ENCODE measurements at regions not wholly inside any gene's neighbourhood (a gene's known extent, or its start where the extent isn't known, plus 50 kb on each side); places are given as distances from the start of the nearest gene placed in this dataset.

DNA sequence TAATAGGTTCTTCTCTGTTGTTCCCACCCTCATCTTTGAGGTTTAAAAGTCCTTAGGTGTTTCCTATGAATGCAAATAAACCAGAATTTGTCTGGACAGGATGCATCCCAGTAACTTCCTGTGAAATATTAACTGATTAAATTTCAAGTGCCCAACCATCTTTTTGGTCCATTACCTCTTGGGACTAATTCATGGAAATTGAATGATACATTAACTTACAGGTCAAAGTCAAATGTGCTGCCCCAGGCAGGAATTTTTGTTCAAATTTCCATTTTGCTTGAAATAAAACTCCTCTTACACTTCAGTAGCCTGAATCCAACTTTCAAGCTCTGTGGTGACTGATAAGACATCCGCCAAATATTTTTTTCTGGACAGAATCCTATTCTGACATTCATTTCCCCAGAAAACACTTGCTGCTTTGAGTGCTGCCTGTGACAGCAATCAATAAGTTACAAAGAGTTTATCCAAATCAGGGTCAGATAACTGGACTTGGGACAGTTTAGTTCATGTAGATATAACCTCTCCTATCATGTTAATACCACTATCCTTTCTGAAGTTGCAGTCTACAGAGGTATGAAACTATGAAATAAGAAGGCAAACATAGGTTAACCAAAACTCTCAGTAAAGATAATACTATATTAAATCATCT, 383.5 kb downstream of the POM121L12 start:
- Mint-ChIP-seq H3K9me3 (peaks cover 3% of the 10 kb centered on the region), H3K27ac (no peak overlapping the region), H3K4me1 (no peaks in the 10 kb centered on the region), H3K4me3 (no peak overlapping the region), H3K36me3 (ENCODE audit: low read depth) (no peaks in the 10 kb centered on the region), H3K27me3 (ENCODE audit: insufficient read depth) (no peaks in the 10 kb centered on the region)
- TF ChIP-seq, protein P1, sequence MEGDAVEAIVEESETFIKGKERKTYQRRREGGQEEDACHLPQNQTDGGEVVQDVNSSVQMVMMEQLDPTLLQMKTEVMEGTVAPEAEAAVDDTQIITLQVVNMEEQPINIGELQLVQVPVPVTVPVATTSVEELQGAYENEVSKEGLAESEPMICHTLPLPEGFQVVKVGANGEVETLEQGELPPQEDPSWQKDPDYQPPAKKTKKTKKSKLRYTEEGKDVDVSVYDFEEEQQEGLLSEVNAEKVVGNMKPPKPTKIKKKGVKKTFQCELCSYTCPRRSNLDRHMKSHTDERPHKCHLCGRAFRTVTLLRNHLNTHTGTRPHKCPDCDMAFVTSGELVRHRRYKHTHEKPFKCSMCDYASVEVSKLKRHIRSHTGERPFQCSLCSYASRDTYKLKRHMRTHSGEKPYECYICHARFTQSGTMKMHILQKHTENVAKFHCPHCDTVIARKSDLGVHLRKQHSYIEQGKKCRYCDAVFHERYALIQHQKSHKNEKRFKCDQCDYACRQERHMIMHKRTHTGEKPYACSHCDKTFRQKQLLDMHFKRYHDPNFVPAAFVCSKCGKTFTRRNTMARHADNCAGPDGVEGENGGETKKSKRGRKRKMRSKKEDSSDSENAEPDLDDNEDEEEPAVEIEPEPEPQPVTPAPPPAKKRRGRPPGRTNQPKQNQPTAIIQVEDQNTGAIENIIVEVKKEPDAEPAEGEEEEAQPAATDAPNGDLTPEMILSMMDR (conservative IDR thresholded peaks at IDR 0.05) = no peak
- Histone ChIP-seq H3K4me1 (ENCODE audit: control insufficient read depth, insufficient read depth, low read length) (no peaks in the 10 kb centered on the region), H3K36me3 (ENCODE audit: control insufficient read depth, insufficient read depth, low read length) (no peaks in the 10 kb centered on the region), H3K9me3 (ENCODE audit: control insufficient read depth, low read length) (no peaks in the 10 kb centered on the region), H3K27me3 (ENCODE audit: control insufficient read depth, insufficient read depth, low read length, poor library complexity, severe bottlenecking) (no peaks in the 10 kb centered on the region), H3K4me3 (ENCODE audit: low read length) (no peak overlapping the region), H3K9ac (ENCODE audit: extremely low read depth, low read length, poor library complexity, severe bottlenecking) (no peak overlapping the region), H3K27ac (ENCODE audit: low read depth, low read length) (no peak overlapping the region)
- no peak for DNase-seq
- 60 to 86% methylated on average over 1 of the region's 1 CpG for WGBS, 2 experiments (ENCODE audit: insufficient coverage in 1 of 2, insufficient read length in 1 of 2)

DNA sequence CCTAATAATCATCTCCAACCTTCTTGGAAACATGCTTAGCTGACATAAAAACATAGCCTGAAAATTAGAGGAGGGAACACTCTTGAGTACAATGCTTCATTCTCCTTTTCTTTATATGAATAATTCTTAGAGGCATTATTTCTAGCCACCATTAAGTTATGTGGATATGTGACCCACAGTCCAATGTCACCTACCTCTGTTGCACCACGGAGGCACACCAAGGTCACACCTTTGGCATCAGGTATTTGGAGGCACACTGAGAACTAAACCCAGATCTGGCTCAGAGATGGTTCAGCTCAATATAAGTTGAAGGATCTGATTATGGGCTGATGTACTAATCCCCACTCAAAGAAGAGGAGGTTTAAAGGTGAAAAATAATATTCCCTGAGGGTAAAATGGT, 385.1 kb downstream of the POM121L12 start:
- Histone ChIP-seq H3K9me3 (ENCODE audit: control insufficient read depth, low read length) (no peaks in the 10 kb centered on the region), H3K27me3 (ENCODE audit: control insufficient read depth, insufficient read depth, low read length, poor library complexity, severe bottlenecking) (no peaks in the 10 kb centered on the region), H3K36me3 (ENCODE audit: control insufficient read depth, insufficient read depth, low read length) (no peaks in the 10 kb centered on the region), H3K4me3 (ENCODE audit: low read length) (no peak overlapping the region), H3K27ac (ENCODE audit: low read depth, low read length) (no peak overlapping the region), H3K9ac (ENCODE audit: extremely low read depth, low read length, poor library complexity, severe bottlenecking) (no peak overlapping the region), H3K4me1 (ENCODE audit: control insufficient read depth, insufficient read depth, low read length) (no peaks in the 10 kb centered on the region)
- Mint-ChIP-seq H3K9me3 (no peaks in the 10 kb centered on the region), H3K27me3 (ENCODE audit: insufficient read depth) (no peaks in the 10 kb centered on the region), H3K4me3 (no peak overlapping the region), H3K4me1 (no peaks in the 10 kb centered on the region), H3K36me3 (ENCODE audit: low read depth) (no peaks in the 10 kb centered on the region), H3K27ac (no peak overlapping the region)
- DNase-seq = no peak
- TF ChIP-seq, protein P1 (conservative IDR thresholded peaks at IDR 0.05) = no peak
- WGBS, 2 experiments (ENCODE audit: insufficient coverage in 1 of 2, insufficient read length in 1 of 2) = 94% methylated on average over 1 of the region's 1 CpG; no CpG with 5 or more reads in 1 of the 2 experiments

DNA sequence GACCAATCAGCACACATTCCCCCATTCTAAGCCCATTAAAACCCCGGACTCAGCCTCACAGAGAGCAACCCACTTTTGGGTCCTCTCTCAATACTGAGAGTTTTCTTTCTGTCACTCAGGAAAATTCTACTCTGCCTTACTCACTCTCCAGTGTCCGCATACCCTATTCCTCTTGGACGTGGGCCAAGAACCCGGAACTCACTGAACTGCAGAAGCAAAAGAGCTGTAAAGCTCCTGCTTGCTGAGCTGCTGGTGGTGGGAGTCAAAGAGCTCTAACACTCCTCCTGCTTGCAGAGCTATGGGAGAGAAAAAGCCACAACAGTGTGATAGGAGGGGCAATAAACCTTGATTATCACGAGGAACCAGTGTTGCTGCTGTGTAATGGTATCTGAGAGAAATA, 386.9 kb downstream of the POM121L12 start:
- DNase-seq = no peak

More for the DNA sequence above, 386.9 kb downstream of the POM121L12 start:
- 72% methylated on average over 5 of the region's 5 CpGs; no CpG with 5 or more reads in 1 of the 2 experiments for WGBS, 2 experiments (ENCODE audit: insufficient coverage in 1 of 2, insufficient read length in 1 of 2)
- H3K9me3 ChIP-seq (ENCODE audit: control insufficient read depth, low read length) = no peaks in the 10 kb centered on the region
- no peak overlapping the region for H3K9ac ChIP-seq (ENCODE audit: extremely low read depth, low read length, poor library complexity, severe bottlenecking)
- no peaks in the 10 kb centered on the region for H3K27me3 ChIP-seq (ENCODE audit: control insufficient read depth, insufficient read depth, low read length, poor library complexity, severe bottlenecking)
- H3K4me1 Mint-ChIP-seq = no peaks in the 10 kb centered on the region
- H3K27ac Mint-ChIP-seq = no peak overlapping the region
- no peak overlapping the region for H3K4me3 ChIP-seq (ENCODE audit: low read length)
- H3K4me3 Mint-ChIP-seq = no peak overlapping the region
- no peaks in the 10 kb centered on the region for H3K4me1 ChIP-seq (ENCODE audit: control insufficient read depth, insufficient read depth, low read length)
- no peaks in the 10 kb centered on the region for H3K9me3 Mint-ChIP-seq
- H3K27me3 Mint-ChIP-seq (ENCODE audit: insufficient read depth) = no peaks in the 10 kb centered on the region
- H3K36me3 ChIP-seq (ENCODE audit: control insufficient read depth, insufficient read depth, low read length) = no peaks in the 10 kb centered on the region
- TF ChIP-seq, protein P1 (conservative IDR thresholded peaks at IDR 0.05) = no peak
- H3K27ac ChIP-seq (ENCODE audit: low read depth, low read length) = no peak overlapping the region
- H3K36me3 Mint-ChIP-seq (ENCODE audit: low read depth) = no peaks in the 10 kb centered on the region
